ENCODE measurements at regions not wholly inside any gene's neighbourhood (a gene's known extent, or its start where the extent isn't known, plus 50 kb on each side); places are given as distances from the start of the nearest gene placed in this dataset.

DNA sequence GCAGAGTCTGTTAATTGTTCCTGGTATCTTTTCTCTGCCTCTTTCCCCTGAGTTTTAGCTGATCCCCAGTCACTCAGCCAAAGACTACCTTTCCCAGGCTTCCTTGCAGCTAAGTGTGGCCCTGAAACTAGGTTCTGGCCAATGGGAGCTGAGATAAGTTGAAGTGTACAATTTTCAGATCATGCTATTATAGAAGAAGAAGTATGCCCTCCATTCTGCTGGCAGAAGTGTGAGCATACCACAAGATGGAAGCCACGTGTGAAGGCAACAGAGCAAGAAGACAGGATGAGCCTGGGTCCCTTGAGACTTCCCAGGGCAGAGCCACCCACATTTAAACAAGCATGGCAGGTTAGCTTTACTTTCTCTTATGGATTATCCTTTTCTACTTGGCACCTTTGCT is 273.2 kb downstream of the HIVEP2 start:
- Histone ChIP-seq H3K4me1 (no peaks in the 10 kb centered on the region), H3K27ac (replicated peaks) (no peak overlapping the region), H3K4me3 (no peak overlapping the region), H3K27me3 (ENCODE audit: low read depth) (peaks cover 42% of the 10 kb centered on the region), H3K9me3 (replicated peaks) (no peaks in the 10 kb centered on the region), H3K36me3 (no peaks in the 10 kb centered on the region)
- intact Hi-C loops (cut with micrococcal nuclease) = no loop called here
- no peak for DNase-seq
- TF ChIP-seq, protein P1, sequence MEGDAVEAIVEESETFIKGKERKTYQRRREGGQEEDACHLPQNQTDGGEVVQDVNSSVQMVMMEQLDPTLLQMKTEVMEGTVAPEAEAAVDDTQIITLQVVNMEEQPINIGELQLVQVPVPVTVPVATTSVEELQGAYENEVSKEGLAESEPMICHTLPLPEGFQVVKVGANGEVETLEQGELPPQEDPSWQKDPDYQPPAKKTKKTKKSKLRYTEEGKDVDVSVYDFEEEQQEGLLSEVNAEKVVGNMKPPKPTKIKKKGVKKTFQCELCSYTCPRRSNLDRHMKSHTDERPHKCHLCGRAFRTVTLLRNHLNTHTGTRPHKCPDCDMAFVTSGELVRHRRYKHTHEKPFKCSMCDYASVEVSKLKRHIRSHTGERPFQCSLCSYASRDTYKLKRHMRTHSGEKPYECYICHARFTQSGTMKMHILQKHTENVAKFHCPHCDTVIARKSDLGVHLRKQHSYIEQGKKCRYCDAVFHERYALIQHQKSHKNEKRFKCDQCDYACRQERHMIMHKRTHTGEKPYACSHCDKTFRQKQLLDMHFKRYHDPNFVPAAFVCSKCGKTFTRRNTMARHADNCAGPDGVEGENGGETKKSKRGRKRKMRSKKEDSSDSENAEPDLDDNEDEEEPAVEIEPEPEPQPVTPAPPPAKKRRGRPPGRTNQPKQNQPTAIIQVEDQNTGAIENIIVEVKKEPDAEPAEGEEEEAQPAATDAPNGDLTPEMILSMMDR (IDR thresholded peaks at IDR 0.05; ENCODE audit: borderline replicate concordance) = no peak

DNA sequence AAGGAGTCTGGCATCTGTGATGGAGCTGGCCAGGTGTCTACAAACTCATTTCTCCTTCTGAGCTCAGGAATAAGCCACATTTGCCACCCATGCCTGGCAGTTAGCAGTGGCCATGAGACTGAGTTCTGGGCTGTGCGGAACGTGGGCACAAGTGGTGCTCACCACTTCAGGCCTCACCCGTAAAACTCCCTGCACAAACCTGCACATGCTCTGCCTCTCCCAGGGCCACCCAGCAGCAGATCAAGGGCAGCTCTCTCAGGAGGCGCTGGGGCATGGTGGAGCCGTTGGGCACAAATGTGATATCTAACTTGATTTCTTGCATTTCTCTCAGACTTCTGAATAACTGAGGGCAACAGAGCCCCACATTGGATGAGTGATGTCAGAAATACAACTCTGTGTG is 269.5 kb downstream of the HIVEP2 start:
- H3K27me3 ChIP-seq (ENCODE audit: low read depth) = peaks cover 52% of the 10 kb centered on the region
- DNase-seq = no peak
- H3K36me3 ChIP-seq = no peaks in the 10 kb centered on the region
- intact Hi-C loops (cut with micrococcal nuclease) = no loop called here
- H3K27ac ChIP-seq (replicated peaks) = no peak overlapping the region
- TF ChIP-seq, protein P1 (IDR thresholded peaks at IDR 0.05; ENCODE audit: borderline replicate concordance) = no peak
- H3K4me1 ChIP-seq = no peaks in the 10 kb centered on the region
- H3K4me3 ChIP-seq = no peak overlapping the region
- H3K9me3 ChIP-seq (replicated peaks) = no peaks in the 10 kb centered on the region

DNA sequence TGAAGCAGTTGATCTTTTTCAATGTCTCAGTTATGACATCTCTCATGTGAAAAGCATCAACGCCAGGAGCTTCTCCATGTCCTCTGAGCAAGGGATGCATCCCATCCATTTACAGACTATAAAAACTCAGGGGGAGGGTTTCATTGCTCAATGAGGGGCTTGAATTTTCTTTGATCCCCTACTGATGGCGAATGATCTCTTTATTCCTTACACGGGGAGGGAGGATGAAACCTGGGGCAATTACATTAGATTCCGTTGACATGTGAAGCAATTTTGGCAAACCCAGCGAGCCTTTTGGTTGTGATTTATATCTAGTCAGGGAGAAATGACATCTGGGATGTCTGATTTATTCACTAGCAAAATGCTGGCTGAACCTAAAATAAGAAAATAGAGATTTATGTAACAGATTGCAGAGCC is 268.9 kb downstream of the HIVEP2 start:
- Histone ChIP-seq H3K36me3 (no peaks in the 10 kb centered on the region), H3K4me3 (no peak overlapping the region), H3K27ac (replicated peaks) (no peak overlapping the region), H3K4me1 (no peaks in the 10 kb centered on the region), H3K9me3 (replicated peaks) (no peaks in the 10 kb centered on the region), H3K27me3 (ENCODE audit: low read depth) (peaks cover 57% of the 10 kb centered on the region)
- TF ChIP-seq, protein P1 (IDR thresholded peaks at IDR 0.05; ENCODE audit: borderline replicate concordance) = no peak
- no peak for DNase-seq
- intact Hi-C loops (cut with micrococcal nuclease) = no loop called here

DNA sequence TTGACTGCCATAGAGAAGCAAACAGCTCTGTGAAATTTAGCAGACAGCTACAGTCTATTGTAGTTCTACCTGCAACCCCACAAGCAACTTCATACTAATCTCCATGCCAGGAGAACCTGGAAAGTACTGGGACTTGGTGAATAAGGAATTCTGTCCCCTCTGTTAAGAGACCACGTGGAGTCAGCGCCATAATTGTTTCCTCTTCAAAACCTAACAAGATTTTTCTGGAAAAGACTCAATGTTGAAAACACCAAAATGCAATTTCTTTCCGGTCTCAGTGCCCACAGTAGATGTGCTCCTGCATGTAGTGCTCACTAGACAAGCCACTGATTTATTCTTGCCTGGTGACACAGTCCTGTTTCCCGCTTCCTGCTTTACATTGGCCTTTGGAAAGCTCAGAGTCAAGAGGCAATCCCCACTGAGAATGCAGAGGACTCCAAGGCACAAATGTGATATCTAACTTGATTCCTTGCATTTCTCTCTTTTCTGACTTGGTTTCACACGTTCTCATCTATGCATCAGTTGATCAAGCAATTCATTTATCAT is 268.3 kb downstream of the HIVEP2 start:
- no peaks in the 10 kb centered on the region for H3K9me3 ChIP-seq (replicated peaks)
- H3K4me3 ChIP-seq = no peak overlapping the region
- no peak overlapping the region for H3K27ac ChIP-seq (replicated peaks)
- TF ChIP-seq, protein P1 (IDR thresholded peaks at IDR 0.05; ENCODE audit: borderline replicate concordance) = no peak
- H3K4me1 ChIP-seq = no peaks in the 10 kb centered on the region
- peaks cover 59% of the 10 kb centered on the region for H3K27me3 ChIP-seq (ENCODE audit: low read depth)
- no peak for DNase-seq
- intact Hi-C loops (cut with micrococcal nuclease) = no loop called here
- no peaks in the 10 kb centered on the region for H3K36me3 ChIP-seq

DNA sequence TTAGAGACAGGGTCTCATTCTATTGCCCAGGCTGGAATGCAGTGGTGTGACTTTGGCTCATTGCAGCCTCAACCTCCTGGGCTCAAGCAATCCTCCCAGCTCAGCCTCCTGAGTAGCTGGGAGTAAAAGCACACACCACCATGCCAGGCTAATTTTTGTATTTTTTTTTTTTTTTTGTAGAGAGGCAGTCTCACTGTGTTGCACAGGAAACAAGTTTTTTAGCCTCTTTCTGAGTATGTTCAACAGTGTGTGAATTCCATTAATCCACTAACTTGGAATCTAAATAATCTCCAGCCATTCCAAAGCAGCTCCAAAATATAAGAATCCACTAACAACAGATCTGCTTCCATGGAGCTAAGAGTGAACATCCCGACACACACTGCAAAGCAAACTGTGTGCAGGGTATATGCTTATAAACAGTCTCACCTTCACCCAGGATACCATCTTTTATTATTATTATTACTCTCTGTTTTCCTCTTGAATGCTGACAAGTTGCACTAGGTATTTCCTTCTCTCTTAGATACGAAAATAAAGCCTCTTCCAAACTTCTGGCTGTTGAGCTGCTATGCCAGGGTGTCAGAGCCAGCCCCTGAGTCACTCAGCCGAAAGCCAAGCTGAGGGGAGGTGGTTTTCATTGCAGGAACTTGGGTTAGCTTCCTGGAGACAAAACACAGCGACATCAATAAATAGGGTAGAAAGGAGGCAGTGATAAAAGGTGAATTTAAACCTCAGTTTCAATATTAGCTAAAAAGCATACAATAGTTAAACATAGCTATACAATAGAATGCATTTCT is 264.9 kb downstream of the HIVEP2 start:
- no peaks in the 10 kb centered on the region for H3K4me1 ChIP-seq
- peaks cover 34% of the 10 kb centered on the region for H3K27me3 ChIP-seq (ENCODE audit: low read depth)
- H3K36me3 ChIP-seq = no peaks in the 10 kb centered on the region
- H3K27ac ChIP-seq (replicated peaks) = no peak overlapping the region
- TF ChIP-seq, protein P1 (IDR thresholded peaks at IDR 0.05; ENCODE audit: borderline replicate concordance) = no peak
- intact Hi-C loops (cut with micrococcal nuclease) = no loop called here
- no peak overlapping the region for H3K4me3 ChIP-seq
- no peaks in the 10 kb centered on the region for H3K9me3 ChIP-seq (replicated peaks)
- no peak for DNase-seq

Data from left ventricle myocardium inferior (tissue), 1 donor.